ENCODE measurements at regions not wholly inside any gene's neighbourhood (a gene's known extent, or its start where the extent isn't known, plus 50 kb on each side); places are given as distances from the start of the nearest gene placed in this dataset.
"Not testable (repeated sequence)": the region's sequence is repeated elsewhere in the genome, so short reads cannot be mapped to it uniquely, and the experiment has no call there.

- H3K9ac ChIP-seq (replicated peaks in 1 of 4; ENCODE audit: extremely low read depth in 1 of 4, low read depth in 3 of 4, low read length in 3 of 4); H3K9me3 ChIP-seq (ENCODE audit: insufficient read depth in 2 of 2, low read depth in 1 of 2, low read length in 1 of 2); H4K5ac ChIP-seq (ENCODE audit: insufficient read length, low read depth, low read length); H2BK5ac ChIP-seq (ENCODE audit: low read depth, low read length); H3K79me1 ChIP-seq (ENCODE audit: low read depth, low read length); DNase-seq (ENCODE audit: low read depth in 1 of 2, low spot score in 2 of 2); H2AFZ ChIP-seq (ENCODE audit: low read length); FAIRE-seq; H3K79me2 ChIP-seq (ENCODE audit: control insufficient read depth in 1 of 2, insufficient read depth in 2 of 2, low read length in 2 of 2); H3K27me3 ChIP-seq (replicated peaks in 1 of 4; ENCODE audit: control insufficient read depth in 3 of 4, extremely low read depth in 1 of 4, insufficient read depth in 3 of 4, low read length in 3 of 4); H2BK120ac ChIP-seq (replicated peaks; ENCODE audit: low read depth, low read length); POLR2A ChIA-PET (ENCODE audit: partially characterized antibody); H4K91ac ChIP-seq (replicated peaks; ENCODE audit: insufficient read length, low read length); H3K18ac ChIP-seq (ENCODE audit: extremely low read depth, low read length); H2BK12ac ChIP-seq (ENCODE audit: low read depth, low read length); H3K4me1 ChIP-seq (replicated peaks in 1 of 4; ENCODE audit: control insufficient read depth in 3 of 4, insufficient read depth in 4 of 4, low read length in 3 of 4); H3K14ac ChIP-seq (ENCODE audit: insufficient read length); H3K4me3 ChIP-seq (ENCODE audit: extremely low read depth in 1 of 4, insufficient read depth in 2 of 4, low read depth in 3 of 4, low read length in 4 of 4); H3K23me2 ChIP-seq (ENCODE audit: low read depth, low read length); H3K27ac ChIP-seq (ENCODE audit: low read depth, low read length); H3K4ac ChIP-seq (replicated peaks; ENCODE audit: insufficient read length, low read depth, low read length); H3K23ac ChIP-seq (ENCODE audit: insufficient read length); H3K36me3 ChIP-seq (ENCODE audit: control insufficient read depth in 2 of 4, insufficient read depth in 4 of 4, low read length in 3 of 4); CTCF ChIA-PET (ENCODE audit: partially characterized antibody); H2BK15ac ChIP-seq (ENCODE audit: low read length); H3K56ac ChIP-seq (replicated peaks; ENCODE audit: insufficient read length, low read depth, low read length); H4K8ac ChIP-seq (ENCODE audit: extremely low read depth, insufficient read depth, low read length); H4K20me1 ChIP-seq (replicated peaks in 1 of 2; ENCODE audit: control insufficient read depth in 1 of 2, insufficient read depth in 2 of 2, low read length in 2 of 2); H2AK5ac ChIP-seq (ENCODE audit: low read depth, low read length); H2BK20ac ChIP-seq (ENCODE audit: low read length); H3K4me2 ChIP-seq (ENCODE audit: insufficient read depth in 1 of 2, low read depth in 2 of 2, low read length in 2 of 2): not testable (repeated sequence)
These were observed 204.5 kb upstream of the TRPC7 start for GRCh38 chr5:136569875-136570274.

All from H1 (cell line).